NCI-H526 treated with DMSO at 0.1 percent for 48 hours (cell line): ENCODE measurements at regions not wholly inside any gene's neighbourhood (a gene's known extent, or its start where the extent isn't known, plus 50 kb on each side); places are given as distances from the start of the nearest gene placed in this dataset.

Experiments
- DNase-seq: peaks from one replicate; lab custom pipeline; 2025; lab: John Stamatoyannopoulos, UW

GRCh38 chr18:54020156-54020745, 204.2 kb downstream of the MBD2 start:
- no peak for DNase-seq

GRCh38 chr18:54019641-54020040, 204.8 kb downstream of the MBD2 start:
- DNase-seq: no peak

GRCh38 chr18:54013452-54013851, 211.0 kb downstream of the MBD2 start:
- DNase-seq: no peak

- DNase-seq: no peak
Observed at GRCh38 chr18:54004828-54005227, 219.6 kb downstream of the MBD2 start.

GRCh38 chr18:54003195-54003594, 221.3 kb downstream of the MBD2 start:
- DNase-seq: no peak

GRCh38 chr18:53997064-53997463, 227.4 kb downstream of the MBD2 start:
- no peak for DNase-seq

GRCh38 chr18:53994016-53994415, 230.5 kb downstream of the MBD2 start:
- DNase-seq: no peak

- DNase-seq: no peak
Observed at GRCh38 chr18:53991805-53992204, 232.7 kb downstream of the MBD2 start.

GRCh38 chr18:53991202-53991601, 233.3 kb downstream of the MBD2 start:
- DNase-seq: no peak

GRCh38 chr18:53990485-53990884, 234.0 kb downstream of the MBD2 start:
- no peak for DNase-seq

GRCh38 chr18:53984021-53984420, 240.4 kb downstream of the MBD2 start:
- no peak for DNase-seq

- DNase-seq: no peak
Observed at GRCh38 chr18:53971331-53971730, 253.1 kb downstream of the MBD2 start.

- no peak for DNase-seq
Observed at GRCh38 chr18:53952700-53953099, 271.8 kb downstream of the MBD2 start.

GRCh38 chr18:53950545-53950944, 273.9 kb downstream of the MBD2 start:
- DNase-seq: no peak

- no peak for DNase-seq
Observed at GRCh38 chr18:53948991-53949390, 275.5 kb downstream of the MBD2 start.

GRCh38 chr18:53947092-53947640, 277.3 kb downstream of the MBD2 start:
- DNase-seq: no peak

GRCh38 chr18:53946594-53946993, 277.9 kb downstream of the MBD2 start:
- no peak for DNase-seq

GRCh38 chr18:53944721-53945120, 279.7 kb downstream of the MBD2 start:
- no peak for DNase-seq

GRCh38 chr18:53943326-53943860, 281.1 kb downstream of the MBD2 start:
- DNase-seq: no peak

GRCh38 chr18:53941601-53942338, 282.7 kb downstream of the MBD2 start:
- no peak for DNase-seq

- DNase-seq: no peak
Observed at GRCh38 chr18:53937037-53937436, 287.4 kb downstream of the MBD2 start.

GRCh38 chr18:53935803-53936202, 288.7 kb downstream of the MBD2 start:
- DNase-seq: no peak

GRCh38 chr18:53935399-53935798, 289.1 kb downstream of the MBD2 start:
- no peak for DNase-seq
